SH-SY5Y (cell line): ENCODE measurements at regions not wholly inside any gene's neighbourhood (a gene's known extent, or its start where the extent isn't known, plus 50 kb on each side); places are given as distances from the start of the nearest gene placed in this dataset.

Source experiments
- GATA2 ChIP-seq: IDR thresholded peaks from 2 replicates; pipeline ENCODE4 v1.6.1; 2011; ENCODE audit warnings: mild to moderate bottlenecking, low read depth, low read length
- GATA3 ChIP-seq: IDR thresholded peaks from 2 replicates; pipeline ENCODE4 v1.6.1; 2011; ENCODE audit warnings: low read depth, mild to moderate bottlenecking, low read length, moderate library complexity

DNA sequence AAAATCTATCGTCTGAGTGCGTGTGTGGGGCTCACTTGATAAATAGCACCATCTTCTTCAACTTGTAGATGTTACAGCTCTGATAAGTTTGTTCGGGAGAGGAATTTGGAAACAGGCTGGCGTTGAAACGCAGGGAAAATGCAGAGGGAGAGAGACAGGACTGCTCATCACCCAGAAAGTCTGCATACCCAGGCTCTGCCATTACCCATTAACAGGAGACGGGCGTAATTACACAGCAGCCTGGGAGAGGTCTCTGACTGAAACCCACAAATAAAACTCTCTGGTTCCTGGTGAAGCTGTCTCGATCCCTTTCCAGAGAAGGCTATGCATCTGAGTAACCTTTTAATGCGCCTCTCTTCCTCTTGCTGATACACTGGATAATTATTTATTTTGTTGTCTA is 547.3 kb downstream of the BCL11B start:
- no peak for TF ChIP-seq GATA3
- no peak for TF ChIP-seq GATA2

DNA sequence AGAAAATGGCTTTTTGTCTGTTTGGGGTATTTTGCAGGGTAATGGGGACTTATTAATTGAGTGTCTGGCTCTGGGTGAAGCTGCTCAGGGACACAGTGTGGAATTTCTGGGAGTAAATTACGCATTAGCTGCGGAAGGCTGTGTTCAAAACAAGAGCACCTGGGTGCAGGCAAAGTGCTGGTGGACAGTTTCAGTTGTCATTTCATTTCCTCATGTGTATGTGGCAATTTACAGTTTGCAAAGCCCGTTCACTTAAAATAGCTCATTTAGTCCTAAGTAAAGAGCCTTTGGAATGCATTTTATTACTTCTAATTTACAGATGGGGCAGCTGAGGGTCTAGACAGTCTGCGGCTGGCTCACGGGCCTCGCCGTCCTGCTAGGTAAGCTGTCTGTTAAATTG is 546.8 kb downstream of the BCL11B start:
- no peak for TF ChIP-seq GATA3
- no peak for TF ChIP-seq GATA2

DNA sequence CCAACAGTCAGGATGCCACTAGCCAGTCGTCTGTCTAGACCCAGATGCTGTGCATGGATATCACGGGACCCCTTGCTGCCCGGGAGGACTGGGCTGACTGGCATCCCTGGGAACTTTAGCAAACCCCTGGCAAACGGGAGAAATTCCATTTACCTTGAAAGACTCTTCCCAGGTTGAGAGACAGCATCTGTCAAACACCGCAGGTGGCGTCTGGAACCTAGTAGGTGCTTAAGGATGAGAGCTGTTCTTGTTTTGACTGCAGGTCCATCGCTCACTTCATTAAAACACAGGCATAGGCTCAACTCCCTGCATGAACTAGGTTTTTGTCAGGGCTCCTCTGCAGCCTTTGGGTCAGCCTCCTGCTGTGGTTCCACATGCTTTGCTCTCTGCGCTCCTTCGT is 546.3 kb downstream of the BCL11B start:
- TF ChIP-seq GATA3 (no peak), GATA2 (no peak)

DNA sequence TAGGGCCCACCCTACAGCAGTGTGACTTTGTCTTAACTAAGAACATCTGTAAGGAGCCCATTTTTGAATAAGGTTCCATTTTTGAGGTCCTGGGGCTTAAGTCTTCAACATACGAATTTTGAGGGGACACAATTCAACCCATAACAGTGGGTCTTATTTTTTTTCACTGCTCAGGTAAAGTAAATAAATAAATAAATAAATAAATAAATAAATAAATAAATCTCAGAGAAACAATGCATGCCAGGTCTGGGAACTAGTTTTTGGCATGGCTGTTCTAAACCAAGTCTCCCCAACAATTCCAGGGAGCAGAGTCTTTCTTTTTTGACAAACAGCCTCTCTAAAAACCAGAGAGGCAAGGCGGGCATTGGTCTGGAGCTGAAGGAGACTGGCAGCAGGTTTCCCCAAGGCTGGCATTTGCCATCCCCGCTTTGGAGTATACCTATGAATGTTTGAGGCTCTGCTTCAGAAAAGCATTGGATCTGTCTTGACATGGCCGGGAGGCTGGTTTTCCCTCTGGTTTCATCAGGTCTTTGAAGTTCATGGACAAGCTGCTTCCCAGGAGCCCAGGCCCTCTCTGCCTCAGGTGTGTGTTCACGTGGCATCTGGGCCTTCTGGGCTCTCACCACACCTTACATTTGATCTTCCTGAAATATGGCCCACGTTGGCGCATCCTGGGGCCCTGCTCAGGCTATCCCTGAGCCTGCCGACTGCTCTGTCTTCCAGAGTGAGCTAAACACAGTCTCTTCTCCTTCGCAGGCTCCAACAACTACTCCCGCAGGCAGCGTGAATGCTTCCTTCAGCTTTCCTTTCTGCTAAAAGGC is 545.2 kb downstream of the BCL11B start:
- TF ChIP-seq GATA3 (no peak), GATA2 (no peak)

DNA sequence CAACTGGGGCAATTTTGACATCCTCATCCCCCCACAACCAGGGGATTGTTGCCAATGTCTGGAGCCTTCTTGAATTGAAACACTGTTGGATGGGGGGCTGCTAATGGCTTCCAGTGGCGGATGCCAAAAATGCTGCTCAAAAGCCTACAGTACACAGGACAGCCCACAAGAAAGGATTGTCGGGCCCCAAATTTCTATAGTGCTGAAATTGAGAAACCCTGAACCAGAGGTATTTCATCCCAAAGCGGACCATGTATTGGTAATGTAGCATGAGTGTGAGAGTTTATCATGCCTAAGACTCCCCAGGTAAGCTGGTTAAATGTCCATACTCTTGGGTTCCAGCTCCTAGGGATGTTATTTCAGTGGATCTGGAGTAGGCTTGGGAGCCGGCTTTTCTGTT is 544.0 kb downstream of the BCL11B start:
- no peak for TF ChIP-seq GATA2
- TF ChIP-seq GATA3 = no peak

DNA sequence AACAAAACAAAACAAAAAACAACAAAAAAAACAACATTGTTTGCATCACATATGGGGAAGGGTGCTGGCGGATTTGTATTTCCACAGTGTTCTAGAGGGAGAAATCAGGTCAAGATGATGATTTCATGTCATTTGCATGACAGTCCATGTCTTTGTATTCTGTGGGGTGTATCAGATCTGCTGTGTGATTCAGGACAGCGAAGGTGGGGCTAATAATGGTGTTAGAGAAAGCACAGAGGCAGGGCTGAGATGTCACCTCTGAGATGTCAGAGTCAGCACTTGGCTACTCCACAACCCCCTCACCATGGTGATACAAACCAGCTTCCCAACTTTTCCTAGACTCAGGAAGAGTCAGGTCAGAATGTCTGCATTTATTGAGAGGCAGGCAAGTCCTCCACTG is 543.2 kb downstream of the BCL11B start:
- TF ChIP-seq GATA3 = no peak
- TF ChIP-seq GATA2 = no peak

DNA sequence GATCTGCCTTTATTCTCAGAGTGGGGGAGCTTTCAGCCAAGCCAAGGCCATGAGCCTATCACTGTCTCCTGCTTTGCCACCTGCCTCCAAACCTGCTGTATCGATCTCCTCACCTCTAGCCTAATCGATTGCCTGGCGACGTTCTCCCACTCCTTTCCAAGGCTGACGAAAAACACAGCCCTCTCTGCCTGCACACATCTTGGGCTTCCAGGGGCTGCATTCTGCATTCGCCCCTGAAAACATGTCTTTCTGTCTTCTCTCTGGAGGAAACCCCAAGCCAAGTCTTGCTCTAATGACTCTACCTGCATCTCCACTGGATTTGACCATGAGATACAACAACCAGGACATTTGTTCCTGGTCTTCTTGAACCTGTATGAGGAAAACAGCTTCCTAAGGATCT is 540.7 kb downstream of the BCL11B start:
- TF ChIP-seq GATA2 (no peak), GATA3 (no peak)

DNA sequence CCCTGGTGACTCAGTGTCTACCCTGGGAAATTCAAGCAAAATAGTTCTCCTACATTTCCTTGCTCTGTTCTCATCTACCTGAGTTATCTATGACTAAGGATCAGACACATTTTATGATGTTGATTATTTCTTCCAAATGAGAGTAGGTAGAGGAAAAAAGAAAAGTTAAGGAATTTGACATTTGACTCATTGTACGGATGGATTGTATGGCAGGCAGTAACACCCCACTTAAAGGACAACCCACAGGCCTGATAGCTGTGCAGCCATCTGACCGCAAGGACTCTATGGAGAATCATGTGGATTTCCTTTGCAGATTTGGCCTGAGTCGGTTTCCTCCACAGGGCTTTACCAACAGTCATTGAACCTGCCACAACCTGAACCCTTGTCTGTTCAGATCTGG is 540.3 kb downstream of the BCL11B start:
- TF ChIP-seq GATA2 (no peak), GATA3 (no peak)

DNA sequence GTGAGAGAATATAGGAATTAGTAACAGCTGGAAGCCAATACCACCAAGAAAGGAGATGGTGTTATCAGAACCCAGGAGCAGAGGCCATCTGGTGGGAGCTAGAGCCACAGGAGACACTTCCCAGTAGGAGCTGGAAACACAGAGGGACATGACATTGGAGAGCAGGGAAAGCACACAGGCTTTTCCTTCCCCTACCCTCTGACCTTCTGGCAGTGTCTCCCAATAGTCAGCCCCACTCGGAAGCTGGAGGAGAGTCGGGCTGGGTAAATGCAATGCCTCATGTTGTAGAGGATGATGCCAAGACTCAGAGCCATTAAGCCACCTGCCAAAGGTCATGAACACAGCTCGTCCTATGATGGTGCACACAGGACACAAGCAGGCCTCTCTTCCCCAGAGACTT is 538.5 kb downstream of the BCL11B start:
- TF ChIP-seq GATA2 = no peak
- no peak for TF ChIP-seq GATA3

DNA sequence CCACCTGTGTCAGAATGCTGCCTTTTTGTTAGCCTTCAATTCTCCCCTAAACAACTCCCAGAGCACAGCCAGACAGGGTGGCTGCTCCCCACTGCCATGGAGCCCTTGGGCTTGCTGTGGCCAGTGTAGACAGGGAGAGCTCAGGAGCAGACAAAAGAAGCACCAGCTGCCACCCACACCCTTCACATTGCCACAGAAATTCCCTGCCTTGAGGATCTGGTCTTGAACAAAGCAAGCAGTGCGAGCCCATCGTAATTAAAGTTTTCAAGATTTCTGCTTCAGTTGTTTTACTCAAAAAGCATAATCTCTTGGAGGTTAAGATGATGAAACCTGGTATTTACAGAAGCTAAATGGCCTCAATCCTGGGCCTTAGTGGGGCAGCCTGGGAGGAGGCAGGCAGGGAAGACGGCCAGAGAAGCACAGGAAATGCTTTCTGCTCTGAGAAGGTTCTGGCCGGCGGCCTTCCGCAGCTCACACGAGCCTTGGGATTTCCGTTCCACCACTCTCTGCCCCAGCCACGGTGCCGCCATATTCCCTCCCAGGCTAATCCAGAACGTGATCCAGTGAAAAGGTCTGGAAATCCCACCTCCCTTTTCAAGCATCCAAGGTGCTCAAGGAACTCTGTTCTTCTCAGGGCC is 535.2 kb downstream of the BCL11B start:
- no peak for TF ChIP-seq GATA2
- no peak for TF ChIP-seq GATA3

DNA sequence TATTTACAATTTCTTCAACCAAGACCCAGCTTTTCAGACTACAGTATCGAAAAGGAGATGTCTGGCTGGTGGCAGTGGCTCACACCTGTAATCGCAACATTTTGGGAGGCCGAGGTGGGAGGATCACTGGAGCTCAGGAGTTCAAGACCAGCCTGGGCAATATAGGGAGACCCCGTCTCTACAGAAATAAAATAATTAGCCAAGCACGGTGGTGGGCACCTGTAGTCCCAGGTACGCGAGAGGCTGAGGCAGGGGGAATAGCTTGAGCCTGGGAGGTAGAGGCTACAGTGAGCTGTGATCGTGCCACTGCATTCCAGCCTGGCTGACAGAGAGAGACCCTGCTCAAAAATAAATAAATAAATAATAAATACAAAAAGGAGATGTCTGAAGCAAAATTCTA is 530.5 kb downstream of the BCL11B start:
- no peak for TF ChIP-seq GATA2
- no peak for TF ChIP-seq GATA3

DNA sequence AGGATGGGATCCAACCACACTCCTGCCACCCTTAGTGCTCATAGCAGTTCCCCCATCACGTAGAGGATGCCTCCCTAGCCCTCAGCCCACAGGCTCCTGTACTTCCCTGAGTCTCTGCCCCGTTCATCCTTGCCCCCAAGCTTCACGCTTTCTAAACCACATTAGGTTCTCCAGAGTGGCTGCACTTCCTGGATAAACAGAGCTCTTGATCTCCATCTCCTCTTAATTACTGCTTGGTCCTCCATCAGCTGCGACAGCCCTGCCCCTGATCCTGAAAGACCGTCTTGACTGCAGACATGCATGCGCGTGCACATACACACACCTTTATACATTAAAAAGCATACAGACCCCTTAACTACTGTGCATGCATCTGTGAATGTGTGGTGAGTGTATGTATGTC is 530.0 kb downstream of the BCL11B start:
- TF ChIP-seq GATA2 = no peak
- TF ChIP-seq GATA3 = no peak

DNA sequence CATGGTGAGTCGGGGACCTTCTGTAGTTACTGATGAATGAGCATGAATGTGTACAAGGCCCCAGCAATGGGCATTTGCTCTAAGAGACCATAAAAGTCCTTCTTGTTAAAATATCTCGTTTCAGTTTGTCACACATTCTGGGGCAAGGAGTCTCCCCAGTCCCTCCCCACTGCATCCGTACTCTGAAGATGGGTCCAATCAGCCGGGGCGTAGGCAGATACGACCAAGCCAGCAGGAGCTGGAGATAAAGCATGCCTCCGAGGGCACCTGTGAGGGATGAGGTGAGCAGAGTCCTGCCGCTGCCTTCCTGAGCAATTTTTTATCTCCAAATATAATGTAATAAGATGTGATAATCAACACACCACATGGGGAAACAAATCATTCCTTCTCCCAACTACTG is 528.5 kb downstream of the BCL11B start:
- TF ChIP-seq GATA3 (no peak), GATA2 (no peak)

DNA sequence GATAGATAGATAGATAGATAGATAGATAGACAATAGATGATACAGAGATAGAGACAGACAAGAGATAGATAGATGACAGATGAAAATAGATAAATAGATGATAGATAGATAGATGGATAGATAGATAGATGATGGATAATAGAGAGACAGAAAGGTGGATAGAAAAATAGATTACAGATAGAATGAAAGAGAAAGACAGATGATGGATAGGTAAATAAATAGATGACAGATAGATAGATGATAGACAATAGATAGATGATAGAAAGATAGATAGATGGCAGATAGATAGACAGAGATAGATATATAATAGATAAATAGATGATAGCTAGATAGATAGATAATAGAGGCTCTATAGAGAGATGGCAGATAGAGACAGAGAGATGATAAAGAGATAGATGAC is 523.0 kb downstream of the BCL11B start:
- TF ChIP-seq GATA3 (no peak), GATA2 (no peak)

DNA sequence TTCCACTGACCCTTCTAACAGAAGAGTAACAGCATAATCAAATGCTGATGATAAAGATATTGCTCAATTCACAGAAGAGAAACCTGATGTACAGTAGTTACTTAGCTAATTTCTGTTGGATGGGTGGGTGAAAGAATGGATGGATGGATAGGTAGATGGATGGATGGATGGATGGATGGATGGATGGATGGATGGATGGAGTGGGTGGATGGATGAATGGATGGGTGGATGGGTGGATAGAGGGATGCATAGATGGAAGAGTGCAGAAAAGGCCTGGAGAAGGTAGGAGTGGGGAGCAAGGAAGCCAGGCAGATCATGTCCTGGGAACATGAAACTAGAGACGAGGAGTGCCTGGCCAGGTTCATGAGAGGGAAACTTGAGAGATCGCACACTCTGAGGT is 520.9 kb downstream of the BCL11B start:
- TF ChIP-seq GATA2 (no peak), GATA3 (no peak)

DNA sequence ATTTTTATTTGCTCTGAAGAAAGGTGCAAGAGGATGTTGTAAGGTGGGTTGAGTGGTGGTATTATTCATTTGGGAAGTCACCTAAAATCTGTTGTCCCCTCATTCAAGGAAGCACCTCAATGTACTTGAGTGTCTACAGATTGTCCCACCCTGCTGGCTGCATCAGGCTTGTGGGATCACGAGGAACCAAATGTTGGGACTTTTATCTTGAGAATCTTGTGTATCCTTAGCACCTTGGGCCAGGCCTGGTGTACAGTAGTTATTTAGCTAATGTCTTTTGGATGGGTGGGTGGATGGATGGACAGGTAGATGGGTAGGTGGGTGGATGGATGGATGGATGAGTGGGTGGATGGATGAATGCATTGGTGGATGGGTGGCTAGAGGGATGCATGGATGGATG is 519.3 kb downstream of the BCL11B start:
- TF ChIP-seq GATA3 (no peak), GATA2 (no peak)
